Kidney (tissue), 13 donors: ENCODE measurements at regions not wholly inside any gene's neighbourhood (a gene's known extent, or its start where the extent isn't known, plus 50 kb on each side); places are given as distances from the start of the nearest gene placed in this dataset.

ENCODE experiments used
- DNase-seq, 5 donors: peaks; one replicate each; pipeline ENCODE4 v3.0.0-alpha.2; 2013 to 2020
- FAIRE-seq: peaks from 2 replicates; lab custom pipeline; 2012; peaks lifted over from hg19 to GRCh38; lab: Jason Lieb, UNC
- H3K27ac ChIP-seq, 2 donors: one replicate each; pipeline ENCODE4 v1.7.0; 2013; ENCODE audit warnings: low read depth in 2 of 2, low read length in 2 of 2, inconsistent platforms in 1 of 2
- H3K27me3 ChIP-seq: one replicate; pipeline ENCODE4 v1.7.1; 2013; ENCODE audit warnings: low read length, inconsistent platforms; ENCODE audit not compliant: control insufficient read depth, insufficient read depth
- H3K36me3 ChIP-seq, 3 donors: one replicate each; pipeline versions ENCODE4 v1.7.0 to v1.7.1; 2013; ENCODE audit warnings: low read length in 3 of 3, control low read depth in 1 of 3, inconsistent platforms in 1 of 3; ENCODE audit not compliant: insufficient read depth in 3 of 3, control insufficient read depth in 2 of 3
- H3K4me1 ChIP-seq, 3 donors: one replicate each; pipeline versions ENCODE4 v1.7.0 to v1.7.1; 2013; ENCODE audit warnings: low read length in 3 of 3, inconsistent platforms in 1 of 3, low read depth in 1 of 3; ENCODE audit not compliant: control insufficient read depth in 2 of 3, insufficient read depth in 2 of 3
- H3K4me3 ChIP-seq, 3 donors: one replicate each; pipeline versions ENCODE4 v1.7.0 to v1.8.1; 2013; ENCODE audit warnings: low read length in 3 of 3, control low read depth in 1 of 3, inconsistent platforms in 1 of 3
- H3K9ac ChIP-seq, 3 donors: one replicate each; pipeline versions ENCODE4 v1.7.0 to v1.7.1; 2013; ENCODE audit warnings: low read length in 3 of 3, control low read depth in 1 of 3, inconsistent platforms in 1 of 3
- H3K9me3 ChIP-seq, 3 donors: one replicate each; pipeline versions ENCODE4 v1.7.0 to v1.7.1; 2013; ENCODE audit warnings: low read length in 3 of 3, control low read depth in 1 of 3, inconsistent platforms in 1 of 3; ENCODE audit not compliant: control insufficient read depth in 2 of 3, insufficient read depth in 1 of 3
- intact Hi-C: fragments of 100-400 bp; cut with DNase I; formaldehyde crosslinking; loops from one replicate; pipeline ENCODE4 v1.11.1; 2022
- TF ChIP-seq, protein P1 (sequence below): IDR thresholded peaks from 3 replicates; pipeline ENCODE4 v1.5.1; 2012; ENCODE audit warnings: mild to moderate bottlenecking, moderate library complexity, borderline replicate concordance; ENCODE audit not compliant: insufficient read depth; ENCODE audit errors: extremely low read depth
- donor health status: control.
- donor health status: control.
- donor health status: control.
- donor health status: control.
- donor health status: control.
- donor health status: DM: yes; HTN: yes; CAD: no.
- donor health status: Normal renal cell carcinoma (clear cell type).

- TF ChIP-seq, protein P1, sequence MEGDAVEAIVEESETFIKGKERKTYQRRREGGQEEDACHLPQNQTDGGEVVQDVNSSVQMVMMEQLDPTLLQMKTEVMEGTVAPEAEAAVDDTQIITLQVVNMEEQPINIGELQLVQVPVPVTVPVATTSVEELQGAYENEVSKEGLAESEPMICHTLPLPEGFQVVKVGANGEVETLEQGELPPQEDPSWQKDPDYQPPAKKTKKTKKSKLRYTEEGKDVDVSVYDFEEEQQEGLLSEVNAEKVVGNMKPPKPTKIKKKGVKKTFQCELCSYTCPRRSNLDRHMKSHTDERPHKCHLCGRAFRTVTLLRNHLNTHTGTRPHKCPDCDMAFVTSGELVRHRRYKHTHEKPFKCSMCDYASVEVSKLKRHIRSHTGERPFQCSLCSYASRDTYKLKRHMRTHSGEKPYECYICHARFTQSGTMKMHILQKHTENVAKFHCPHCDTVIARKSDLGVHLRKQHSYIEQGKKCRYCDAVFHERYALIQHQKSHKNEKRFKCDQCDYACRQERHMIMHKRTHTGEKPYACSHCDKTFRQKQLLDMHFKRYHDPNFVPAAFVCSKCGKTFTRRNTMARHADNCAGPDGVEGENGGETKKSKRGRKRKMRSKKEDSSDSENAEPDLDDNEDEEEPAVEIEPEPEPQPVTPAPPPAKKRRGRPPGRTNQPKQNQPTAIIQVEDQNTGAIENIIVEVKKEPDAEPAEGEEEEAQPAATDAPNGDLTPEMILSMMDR = no peak
- no peak for DNase-seq
- Histone ChIP-seq H3K4me3 (no peak overlapping the region), H3K9me3 (no peaks in the 10 kb centered on the region), H3K9ac (no peak overlapping the region), H3K27ac (no peak overlapping the region), H3K36me3 (no peaks in the 10 kb centered on the region), H3K4me1 (no peaks in the 10 kb centered on the region), H3K27me3 (no peaks in the 10 kb centered on the region)
- FAIRE-seq = no peak
- intact Hi-C loops = no loop called here
Measured at GRCh38 chr2:59622599-59623308, 930.7 kb downstream of the BCL11A start.

GRCh38 chr2:59604123-59604522 is 949.3 kb downstream of the BCL11A start:
- no peak overlapping the region for H3K9ac ChIP-seq
- H3K27ac ChIP-seq = no peak overlapping the region
- no peak for FAIRE-seq
- no peaks in the 10 kb centered on the region for H3K4me1 ChIP-seq
- intact Hi-C loops = no loop called here
- TF ChIP-seq, protein P1 = no peak
- no peak for DNase-seq
- peaks cover 0 to 4% (median 0%) of the 10 kb centered on the region in 3 donors for H3K9me3 ChIP-seq
- H3K36me3 ChIP-seq = no peaks in the 10 kb centered on the region
- H3K4me3 ChIP-seq = no peak overlapping the region
- H3K27me3 ChIP-seq = no peaks in the 10 kb centered on the region

- no peak overlapping the region for H3K4me3 ChIP-seq
- H3K9ac ChIP-seq = no peak overlapping the region
- peaks cover 0 to 3% (median 0%) of the 10 kb centered on the region in 3 donors for H3K4me1 ChIP-seq
- TF ChIP-seq, protein P1 = no peak
- intact Hi-C loops = no loop called here
- H3K27ac ChIP-seq = no peak overlapping the region
- no peaks in the 10 kb centered on the region for H3K9me3 ChIP-seq
- FAIRE-seq (no peak), DNase-seq (no peak)
- no peaks in the 10 kb centered on the region for H3K27me3 ChIP-seq
- H3K36me3 ChIP-seq = no peaks in the 10 kb centered on the region
Measured at GRCh38 chr2:59594671-59595222, 958.7 kb downstream of the BCL11A start.
